Amniotic stem cell (primary cell): ENCODE measurements at regions not wholly inside any gene's neighbourhood (a gene's known extent, or its start where the extent isn't known, plus 50 kb on each side); places are given as distances from the start of the nearest gene placed in this dataset.
A peak's percentile ranks its signal among the peaks of the same experiment; 100 is the strongest.
"Not testable (repeated sequence)": the region's sequence is repeated elsewhere in the genome, so short reads cannot be mapped to it uniquely, and the experiment has no call there.

Experiments
- DNase-seq: peaks from one replicate; lab custom pipeline; 2025; lab: John Stamatoyannopoulos, UW

DNA sequence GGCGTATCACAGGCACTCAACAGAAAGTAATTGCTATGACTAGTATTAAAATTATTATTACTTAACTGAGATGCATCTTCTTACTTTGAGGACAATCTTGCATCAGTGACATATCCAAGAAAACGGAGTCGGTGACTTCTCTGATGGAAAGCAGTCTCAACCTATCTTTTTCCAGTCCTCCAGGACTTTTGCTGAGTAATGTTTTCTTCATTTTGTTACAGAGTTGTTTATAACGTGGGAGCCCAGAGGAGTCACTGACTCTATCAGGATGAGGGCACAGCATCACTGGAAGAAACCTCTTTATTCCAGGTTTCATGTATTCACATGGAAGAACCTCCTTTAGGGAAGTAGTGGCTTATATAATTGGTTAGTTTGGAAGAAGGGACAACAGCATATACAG is 51.5 kb upstream of the MELK start:
- no peak for DNase-seq

DNA sequence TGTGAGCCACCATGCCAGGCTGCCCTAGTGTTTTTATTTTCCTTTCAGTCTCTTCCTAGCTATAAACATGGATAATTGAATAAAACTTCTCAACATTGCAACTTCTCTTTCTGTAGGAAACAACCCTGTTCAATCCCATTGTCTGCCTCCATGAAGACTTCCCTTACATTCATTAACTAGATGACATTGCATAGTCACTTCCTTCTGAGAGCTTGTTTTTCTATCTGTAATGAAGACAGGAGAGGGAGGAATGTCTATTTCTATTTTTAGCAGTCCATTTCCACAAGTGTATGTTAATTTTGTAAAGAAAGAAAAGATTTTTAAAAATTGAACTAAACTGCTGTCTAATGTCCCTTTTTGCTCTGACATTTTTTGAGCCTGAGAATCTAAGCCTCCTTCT is 55.6 kb upstream of the MELK start:
- DNase-seq, result no peak

DNA sequence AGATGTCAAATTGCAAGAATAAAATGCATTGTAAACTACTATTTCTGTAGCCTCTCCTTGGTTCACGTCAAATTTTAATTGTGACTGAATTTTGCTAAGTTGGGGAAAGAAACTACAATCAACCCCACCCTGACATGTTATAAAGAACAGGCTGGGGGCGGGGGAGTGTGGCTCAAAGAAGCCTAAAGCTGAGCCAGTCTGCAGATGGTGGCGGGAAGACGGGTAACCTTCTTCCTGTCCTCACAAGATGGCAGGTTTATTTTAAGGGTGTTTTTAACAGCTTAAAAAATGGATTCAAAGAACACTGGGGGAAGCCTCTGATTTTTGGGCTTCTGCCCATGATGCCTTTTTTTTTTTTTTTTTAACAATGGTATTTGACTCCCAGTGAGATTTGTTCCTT is 68.5 kb upstream of the MELK start:
- DNase-seq, result no peak

DNA sequence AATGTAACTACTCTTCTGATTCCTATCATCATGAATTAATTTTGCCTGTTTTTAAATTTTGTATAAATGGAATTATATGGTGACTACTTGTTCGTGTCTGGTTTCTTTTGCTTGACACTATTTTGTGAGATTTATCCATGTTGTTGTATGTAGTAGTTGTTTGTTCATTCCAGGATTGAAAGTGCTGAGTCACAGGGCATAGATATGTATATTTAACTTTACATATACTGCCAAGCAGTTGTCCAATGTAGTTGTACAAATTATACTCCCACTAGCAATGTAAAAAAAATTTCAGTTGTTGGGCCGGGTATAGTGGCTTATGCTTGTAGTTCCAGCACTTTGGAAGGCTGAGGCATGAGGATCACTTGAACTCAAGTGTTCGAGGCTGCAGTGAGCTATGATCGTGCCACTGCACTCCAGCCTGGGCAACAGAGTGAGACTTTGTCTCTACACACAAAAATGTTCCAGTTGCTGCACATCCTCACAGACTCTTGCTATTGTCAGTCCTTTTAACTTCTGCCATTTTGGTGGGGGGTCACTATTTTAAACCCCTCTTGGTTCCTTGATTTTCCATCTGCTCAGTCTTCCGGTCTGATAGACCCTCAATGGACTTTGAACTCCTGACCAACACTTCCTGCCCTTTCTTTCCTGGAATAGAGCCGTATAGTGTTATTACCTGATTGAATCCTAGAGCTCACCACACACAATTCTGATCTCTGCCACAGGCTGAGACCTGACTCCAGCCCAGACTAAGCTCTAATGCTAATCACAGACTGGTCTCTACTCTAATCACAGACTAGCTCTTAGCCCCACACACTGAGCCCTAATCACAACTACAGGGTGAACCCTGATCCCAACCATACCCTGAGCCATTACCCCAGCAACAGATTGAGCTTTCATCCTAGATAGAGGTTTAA is 69.3 kb upstream of the MELK start:
- no peak for DNase-seq

DNA sequence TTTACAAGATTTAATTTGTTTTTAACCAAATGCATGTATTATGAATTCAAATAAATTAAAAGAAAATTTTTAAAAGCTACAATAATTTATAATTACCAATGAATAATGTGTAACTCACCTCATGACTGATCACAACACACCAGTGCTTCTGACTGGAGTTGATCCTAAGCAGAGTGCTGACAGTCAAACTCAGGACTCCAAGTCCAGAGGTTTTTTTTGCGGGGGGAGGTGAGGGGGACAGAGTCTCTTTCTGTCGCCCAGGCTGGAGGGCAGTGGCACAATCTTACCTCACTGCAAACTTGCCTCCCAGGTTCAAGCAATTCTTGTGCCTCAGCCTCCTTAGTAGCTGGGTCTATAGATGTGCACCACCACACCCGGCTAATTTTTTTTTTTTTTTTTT is 71.0 kb upstream of the MELK start:
- DNase-seq, result no peak

DNA sequence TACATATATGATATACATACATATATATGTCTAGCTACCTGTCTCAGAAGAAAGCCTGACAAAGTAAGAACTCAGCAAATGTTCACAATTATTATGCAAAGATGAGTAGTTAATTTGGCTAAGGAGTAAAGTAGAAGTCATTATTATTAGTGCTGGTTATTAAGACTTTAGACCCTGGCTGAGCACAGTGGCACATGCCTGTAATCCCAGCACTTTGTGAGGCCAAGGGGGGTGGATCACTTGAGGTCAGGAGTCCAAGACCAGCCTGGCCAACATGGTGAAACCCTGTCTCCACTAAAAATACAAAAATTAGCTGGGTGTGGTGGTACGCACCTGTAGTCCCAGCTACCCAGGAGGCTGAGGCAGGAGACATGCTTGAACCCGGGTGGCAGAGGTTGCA is 71.8 kb upstream of the MELK start:
- DNase-seq, result not testable (repeated sequence)

DNA sequence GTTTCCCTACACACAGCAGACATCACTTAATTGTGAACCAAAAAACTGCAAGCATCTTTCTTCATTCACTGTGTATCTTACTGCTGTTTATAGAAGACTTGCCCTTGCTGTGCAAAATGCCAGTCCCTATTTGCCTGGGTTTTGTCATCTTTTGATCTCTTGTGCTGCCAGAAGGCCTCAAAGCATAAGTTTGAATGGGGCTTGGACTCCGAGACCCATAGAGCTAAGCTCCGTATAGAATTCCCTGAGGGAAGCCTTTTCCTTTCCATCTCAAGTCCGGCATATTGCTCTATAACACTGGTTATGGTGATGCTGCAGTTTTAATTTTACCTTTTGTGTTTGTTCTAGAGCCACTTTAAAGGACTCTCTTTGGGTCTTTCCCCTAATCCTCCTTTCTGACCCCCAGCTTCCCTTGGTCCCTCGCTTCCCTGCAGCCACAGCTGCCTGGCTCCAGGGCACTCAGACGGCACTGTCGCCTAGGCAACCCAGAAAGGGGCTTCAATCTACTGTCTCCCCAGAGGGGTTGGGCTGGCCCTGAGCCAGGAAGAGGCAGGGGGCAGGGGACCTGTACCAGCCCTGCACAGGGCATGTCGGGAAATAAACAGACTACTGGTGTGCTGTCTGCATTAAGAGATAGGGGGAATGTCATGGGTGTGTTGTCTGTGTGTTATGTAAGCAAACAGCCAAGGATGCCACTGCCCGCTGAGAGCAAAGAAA is 73.4 kb upstream of the MELK start:
- no peak for DNase-seq

DNA sequence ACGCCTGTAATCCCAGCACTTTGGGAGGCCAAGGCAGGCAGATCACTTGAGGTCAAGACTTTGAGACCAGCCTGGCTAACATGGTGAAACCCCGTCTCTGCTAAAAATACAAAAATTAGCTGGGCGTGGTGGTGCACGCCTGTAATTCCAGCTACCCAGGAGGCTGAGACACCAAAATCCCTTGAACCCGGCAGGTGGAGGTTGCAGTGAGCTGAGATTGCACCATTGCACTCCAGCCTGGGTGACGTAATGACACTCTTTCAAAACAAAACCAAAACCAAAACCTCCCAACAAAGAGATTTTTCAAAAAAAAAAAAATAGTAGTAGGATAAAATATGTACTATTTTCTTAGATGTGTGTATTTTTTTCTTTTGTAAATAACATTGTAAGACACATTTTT is 79.1 kb upstream of the MELK start:
- not testable (repeated sequence) for DNase-seq

DNA sequence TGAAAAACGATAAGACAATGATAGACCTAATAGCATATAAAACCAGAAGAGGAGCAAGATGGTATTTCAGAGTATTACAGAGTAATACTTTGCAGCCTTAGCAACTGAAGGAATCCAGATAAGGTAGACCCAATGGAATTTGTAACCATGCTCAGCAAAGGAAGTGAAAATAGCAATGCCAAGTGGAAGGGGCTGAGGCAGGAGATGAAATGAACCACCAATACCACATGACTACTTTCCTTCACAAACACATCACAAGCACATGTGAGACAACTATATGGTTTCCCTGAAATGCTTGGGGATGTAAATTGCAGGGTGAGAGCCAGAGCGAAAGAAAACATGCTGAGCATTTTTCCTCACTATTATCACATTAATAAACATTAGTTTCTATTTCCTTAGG is 79.8 kb upstream of the MELK start:
- DNase-seq, result no peak

DNA sequence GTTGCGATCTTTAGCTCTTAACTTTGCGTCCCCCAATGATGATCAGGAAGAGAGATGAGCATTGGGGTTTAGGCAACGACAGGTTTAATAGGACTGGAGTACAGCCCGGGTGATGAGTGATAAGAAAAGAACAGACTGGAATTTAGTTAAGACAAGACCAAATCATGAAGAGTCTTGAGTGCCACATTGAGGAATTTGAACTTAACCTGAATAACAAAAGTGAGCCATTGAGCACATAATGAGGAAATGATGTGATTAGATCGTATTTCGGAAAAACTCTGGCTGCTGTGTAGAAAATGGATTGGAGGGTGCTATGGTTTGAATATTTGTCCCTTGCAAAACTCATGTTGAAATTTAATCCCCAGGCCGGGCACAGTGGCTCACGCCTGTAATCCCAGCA is 83.2 kb upstream of the MELK start:
- DNase-seq, result no peak

DNA sequence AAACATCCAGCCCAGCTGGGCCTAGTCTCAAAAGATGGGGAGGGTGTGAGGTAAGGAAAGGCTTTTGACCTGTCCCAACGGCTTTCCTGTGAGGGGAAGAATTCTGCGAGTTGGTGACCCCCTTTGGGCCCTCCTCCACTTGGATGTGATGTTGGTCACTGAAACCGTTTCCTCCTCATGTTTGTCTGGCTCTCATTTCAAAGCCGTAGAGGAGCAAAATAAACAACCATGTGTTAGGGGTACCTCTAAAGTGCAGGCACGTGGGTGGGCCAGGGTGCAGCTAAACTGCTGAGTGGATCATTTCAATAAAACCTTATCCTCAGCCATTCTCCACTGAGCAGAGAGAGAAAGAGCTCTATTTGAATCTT is 84.3 kb upstream of the MELK start:
- no peak for DNase-seq

DNA sequence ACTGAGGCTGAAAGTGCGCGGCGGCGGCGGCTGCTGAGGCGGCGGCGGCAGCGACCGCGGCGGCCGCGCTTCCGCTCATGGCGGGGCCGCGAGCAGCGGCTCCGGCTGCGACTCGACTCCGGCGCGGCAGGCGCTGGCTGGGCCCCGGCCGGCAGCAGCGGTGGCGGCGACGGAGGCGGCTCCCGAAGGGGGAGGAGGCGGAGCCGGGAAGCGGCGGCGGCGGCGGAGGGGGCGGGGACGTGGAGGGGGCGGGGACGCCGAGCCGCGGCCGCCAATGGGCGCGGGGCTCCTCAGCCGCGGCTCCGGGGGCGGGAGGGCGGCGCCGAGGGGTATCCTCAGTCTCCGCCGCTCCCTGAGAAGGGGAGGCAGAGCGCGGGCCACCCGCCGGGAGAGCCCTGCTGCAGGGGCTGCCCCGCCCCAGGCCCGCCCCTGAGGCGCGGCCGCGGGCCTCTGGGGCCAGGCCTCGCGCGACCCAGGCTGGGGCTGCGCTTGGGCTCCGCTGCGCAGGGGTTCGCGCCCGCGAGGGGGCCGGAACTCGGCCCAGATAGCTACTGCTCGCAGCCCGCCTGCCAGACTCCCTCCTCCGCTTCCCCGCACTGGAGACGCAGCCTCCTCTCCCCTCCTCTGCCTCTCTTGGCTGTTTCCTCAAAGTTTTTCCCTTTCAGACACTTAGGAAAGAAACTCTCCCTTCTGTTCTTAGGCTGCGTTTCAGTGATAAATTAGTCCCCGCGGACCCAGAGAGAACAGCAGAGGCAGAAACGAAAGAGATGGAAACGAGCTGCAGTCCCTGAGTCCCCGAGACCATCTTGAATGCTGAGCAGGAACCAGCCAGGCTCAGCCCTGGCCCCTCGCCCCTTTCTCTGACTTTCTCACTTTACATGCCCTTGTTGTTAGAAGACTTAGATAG is 85.0 kb upstream of the MELK start:
- peak; percentile 63 for DNase-seq

DNA sequence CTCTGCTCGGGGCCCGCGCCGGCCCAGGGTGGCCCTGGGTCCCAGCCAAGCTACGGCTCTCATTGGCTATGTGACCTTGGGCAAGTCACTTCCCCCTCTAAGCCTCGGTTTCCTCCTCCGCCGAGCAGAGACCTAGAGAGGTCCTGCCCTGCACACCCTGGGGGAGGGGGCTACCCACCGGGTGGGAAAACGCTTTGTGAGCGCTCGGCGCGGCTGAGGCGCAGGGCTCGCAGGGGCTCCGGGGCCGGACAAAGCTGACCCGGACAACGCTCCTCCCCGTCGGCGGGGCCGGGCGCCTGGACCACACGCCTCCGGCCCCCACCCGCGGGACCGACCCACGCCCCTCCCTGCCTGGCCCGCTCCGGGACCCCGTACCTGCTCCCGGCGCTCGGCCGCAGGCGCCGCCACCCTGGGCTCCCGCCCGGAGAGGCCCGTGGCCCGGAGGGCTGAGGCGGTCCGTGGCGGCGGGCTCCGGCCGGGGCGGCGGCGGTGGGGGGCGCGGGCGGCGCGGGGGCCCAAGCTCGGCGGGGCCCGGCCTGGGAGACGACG is 85.7 kb upstream of the MELK start:
- no peak for DNase-seq

DNA sequence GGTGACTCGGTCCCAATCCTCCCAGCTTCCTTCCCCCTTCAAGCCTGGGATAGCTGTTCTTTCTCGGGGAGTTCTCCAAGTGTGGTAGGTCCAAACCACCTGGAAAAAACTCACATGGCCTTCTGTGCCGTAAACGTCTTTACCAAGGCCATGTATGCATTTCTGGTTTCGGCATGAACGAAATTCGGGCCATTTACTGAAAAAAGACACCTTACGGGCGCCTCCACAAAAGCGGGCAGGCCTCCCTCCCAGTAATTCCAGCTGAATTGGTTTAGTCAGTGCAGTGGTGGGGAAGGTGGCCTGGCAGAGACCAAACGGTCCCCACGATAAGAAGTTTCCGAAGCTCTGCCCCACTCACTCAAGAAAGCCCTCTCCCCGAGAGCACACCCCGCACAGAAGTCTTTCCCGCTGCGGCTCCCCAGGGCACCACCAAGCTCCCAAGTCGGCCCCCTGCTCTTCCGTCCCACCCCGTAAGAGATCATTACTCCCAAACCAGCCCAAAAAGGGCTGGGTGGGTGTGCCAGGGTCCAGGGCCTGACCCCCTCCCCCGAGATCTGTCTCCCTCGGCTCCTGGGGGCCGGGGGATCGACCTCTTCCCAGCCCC is 86.3 kb upstream of the MELK start:
- DNase-seq, result peak; percentile 9

DNA sequence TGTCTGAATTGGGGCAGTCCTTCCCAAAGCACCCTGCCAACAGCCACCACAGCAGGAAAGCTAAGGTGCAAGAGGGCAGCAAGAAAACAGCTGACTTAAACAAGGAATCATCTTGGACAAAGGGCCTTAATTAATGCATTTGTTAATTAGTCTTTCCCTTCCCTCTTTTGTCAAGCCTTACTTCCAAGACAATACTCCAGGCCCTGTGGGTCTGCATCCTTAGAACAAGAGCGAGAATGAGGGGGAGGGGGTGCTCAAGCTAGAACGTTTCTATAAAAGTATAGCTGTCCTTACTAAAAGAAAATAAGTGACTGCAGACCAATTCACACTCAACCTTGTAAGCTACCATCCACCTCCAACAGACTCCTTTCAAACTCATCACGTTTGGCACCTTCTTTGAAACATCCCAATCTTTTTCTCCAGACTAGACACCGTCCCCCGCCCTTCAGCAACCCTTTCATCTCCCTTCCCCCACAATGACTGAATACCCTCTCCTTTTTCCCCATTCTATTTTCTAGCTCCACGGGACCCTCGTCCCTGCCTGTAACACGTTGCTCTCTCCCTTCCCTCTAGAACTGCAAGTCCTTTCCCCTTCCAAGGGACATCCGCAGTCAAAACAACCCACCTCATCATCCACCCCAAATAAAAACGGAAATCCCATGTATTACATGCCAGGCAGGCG is 85.7 kb upstream of the RNF38 start:
- no peak for DNase-seq

DNA sequence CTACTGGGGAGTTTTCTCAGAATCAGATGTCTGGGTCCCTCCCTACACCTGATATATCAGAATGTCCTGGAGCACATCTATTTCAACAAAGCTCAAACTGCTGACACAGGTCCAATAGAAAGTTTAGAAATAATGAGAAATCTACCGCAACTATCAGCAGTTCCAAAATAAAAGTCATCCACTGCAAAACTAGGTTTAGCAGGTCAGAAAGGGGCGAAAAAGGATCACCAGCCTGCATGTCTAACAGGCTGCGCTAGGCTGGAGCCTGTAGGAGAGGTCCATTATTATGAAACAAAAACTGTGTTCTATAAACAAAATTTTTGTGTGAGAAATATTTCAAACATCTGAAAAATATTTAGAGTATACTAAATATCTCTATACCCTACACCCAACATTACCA is 84.1 kb upstream of the RNF38 start:
- DNase-seq, result no peak

DNA sequence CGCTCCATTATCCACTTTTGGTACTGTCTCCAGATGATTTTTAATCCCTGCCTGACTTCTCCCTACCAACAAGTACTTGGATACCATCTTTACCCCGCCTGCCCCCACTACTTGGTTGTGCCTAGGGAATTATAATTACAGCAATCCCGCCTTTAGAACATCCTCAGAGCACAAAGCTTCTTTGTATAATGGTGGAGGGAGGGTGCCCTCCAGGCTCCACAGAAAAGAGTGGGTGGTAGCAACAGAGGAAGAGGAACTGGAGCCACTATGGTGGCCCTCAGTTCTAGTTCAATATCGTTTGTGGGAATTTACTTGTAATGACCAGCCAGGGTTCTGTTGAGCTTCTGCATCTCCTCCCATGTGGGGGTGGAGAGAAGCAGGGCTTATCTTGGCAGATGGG is 79.0 kb upstream of the RNF38 start:
- no peak for DNase-seq

DNA sequence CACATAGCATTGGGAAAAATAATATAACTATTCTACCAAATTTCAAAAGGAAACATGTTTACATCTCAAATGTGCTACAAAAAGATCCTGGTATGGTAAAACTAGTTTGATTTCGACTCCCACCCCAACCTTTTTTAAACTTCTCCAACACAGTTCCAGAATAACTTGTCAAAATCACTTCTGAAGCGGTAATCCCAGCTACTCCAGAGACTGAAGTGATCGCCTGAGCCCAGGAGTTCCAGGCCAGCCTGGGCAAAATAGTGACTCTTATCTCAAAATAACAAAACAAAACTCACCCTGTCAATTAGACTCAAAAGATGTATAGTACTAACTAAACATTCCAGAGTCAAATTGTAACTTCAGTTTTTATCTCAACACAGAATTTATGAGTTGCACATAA is 71.3 kb upstream of the RNF38 start:
- no peak for DNase-seq

DNA sequence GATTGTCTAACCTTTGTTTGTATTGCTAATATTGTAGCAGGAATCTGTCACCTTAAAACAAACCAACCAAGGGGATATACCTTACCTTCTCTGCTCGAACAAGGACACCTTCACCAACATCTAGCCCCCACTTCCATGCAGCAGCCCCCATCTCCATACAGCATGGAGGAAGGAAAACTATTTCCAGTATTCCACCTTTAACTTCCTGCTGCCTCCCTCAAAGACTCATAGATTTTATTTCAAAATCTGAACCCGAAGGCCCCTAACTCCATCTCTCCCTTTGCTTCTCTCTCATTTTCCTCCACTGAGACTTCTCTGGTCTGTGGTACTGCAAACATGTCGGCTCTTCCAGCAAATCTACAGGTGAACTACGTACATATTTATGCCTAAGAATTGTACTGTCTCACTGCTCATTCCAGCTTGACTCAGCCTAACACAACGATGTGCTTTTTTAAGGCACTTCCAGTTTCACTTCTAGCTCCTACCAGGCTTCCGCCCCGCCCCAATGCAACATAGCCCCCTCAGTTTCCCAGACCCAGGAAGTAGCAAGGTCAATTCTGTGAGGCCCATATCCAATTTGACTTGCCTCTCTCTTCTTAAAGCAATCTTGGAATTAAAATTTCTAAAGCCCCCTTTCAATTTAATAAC is 70.7 kb upstream of the RNF38 start:
- peak; percentile 30 for DNase-seq

DNA sequence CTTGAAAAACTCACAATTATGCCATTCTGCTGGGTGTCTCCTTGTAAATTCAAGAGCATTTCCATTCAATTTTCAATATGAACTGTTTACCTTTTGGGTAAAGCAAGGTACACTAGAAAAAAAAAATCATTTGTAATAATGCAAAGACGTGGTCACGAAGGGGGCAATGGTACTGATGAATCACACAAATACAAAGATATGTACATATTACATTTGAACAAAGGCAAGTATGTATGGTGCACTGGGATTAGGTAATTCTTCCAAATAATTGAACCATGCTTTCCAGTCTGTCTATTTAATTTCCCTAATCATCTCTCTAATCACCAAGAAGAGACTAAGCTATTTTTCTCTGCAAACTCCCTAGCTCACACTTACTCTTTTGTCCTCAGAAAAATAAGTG is 63.4 kb upstream of the RNF38 start:
- no peak for DNase-seq

DNA sequence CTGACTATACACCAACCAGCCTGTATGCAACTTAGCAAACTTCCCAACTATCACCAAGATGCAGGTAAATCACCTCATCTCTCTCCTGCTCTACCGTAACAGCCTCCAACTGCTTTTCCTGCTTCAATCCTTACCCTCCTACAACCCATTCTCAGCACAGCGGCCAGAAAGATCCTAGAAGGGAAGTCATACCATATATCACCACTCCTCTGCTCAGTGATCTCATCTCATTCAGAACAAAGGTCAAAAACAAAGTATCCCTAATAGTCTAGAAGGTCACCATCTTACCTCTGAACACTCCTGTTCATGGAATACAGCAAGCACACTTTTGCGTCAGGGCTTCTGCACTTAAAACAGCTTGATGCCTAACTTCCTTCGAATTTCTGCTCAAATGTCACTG is 62.2 kb upstream of the RNF38 start:
- no peak for DNase-seq
